ENCODE measurements at regions not wholly inside any gene's neighbourhood (a gene's known extent, or its start where the extent isn't known, plus 50 kb on each side); places are given as distances from the start of the nearest gene placed in this dataset.
"Not testable (repeated sequence)": the region's sequence is repeated elsewhere in the genome, so short reads cannot be mapped to it uniquely, and the experiment has no call there.

DNA sequence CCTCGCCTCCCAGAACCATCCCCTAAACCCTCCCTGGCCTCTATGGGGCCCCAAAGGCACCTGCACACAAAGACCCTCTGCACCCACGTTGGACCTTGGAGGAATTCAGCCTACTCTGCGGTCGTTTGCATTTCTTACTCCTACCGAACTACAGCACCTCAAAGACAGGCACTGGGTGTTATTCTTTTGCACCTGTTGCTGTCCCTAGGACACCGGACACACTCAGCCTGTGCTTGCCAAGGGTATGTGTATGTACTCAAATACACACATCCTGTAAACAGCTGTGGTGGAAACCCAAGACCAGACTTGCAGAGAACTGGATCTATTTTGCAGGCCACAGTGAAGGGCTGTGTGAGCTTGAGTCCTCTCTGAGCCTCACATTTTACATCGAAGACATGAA, 122.1 kb downstream of the TNFRSF13B start:
- TF ChIP-seq, protein P1, sequence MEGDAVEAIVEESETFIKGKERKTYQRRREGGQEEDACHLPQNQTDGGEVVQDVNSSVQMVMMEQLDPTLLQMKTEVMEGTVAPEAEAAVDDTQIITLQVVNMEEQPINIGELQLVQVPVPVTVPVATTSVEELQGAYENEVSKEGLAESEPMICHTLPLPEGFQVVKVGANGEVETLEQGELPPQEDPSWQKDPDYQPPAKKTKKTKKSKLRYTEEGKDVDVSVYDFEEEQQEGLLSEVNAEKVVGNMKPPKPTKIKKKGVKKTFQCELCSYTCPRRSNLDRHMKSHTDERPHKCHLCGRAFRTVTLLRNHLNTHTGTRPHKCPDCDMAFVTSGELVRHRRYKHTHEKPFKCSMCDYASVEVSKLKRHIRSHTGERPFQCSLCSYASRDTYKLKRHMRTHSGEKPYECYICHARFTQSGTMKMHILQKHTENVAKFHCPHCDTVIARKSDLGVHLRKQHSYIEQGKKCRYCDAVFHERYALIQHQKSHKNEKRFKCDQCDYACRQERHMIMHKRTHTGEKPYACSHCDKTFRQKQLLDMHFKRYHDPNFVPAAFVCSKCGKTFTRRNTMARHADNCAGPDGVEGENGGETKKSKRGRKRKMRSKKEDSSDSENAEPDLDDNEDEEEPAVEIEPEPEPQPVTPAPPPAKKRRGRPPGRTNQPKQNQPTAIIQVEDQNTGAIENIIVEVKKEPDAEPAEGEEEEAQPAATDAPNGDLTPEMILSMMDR (conservative IDR thresholded peaks at IDR 0.05 in 1 of 2, IDR thresholded peaks at IDR 0.05 in 1 of 2; ENCODE audit: extremely low read depth in 1 of 2, insufficient read depth in 1 of 2, low read depth in 1 of 2, low read length in 2 of 2) = not testable (repeated sequence)
- not testable (repeated sequence) for TF ChIP-seq EZH2 (IDR thresholded peaks at IDR 0.05; ENCODE audit: borderline replicate concordance, low read length)
